GM21786 (cell line): ENCODE measurements at regions not wholly inside any gene's neighbourhood (a gene's known extent, or its start where the extent isn't known, plus 50 kb on each side); places are given as distances from the start of the nearest gene placed in this dataset.
"Not testable (repeated sequence)": the region's sequence is repeated elsewhere in the genome, so short reads cannot be mapped to it uniquely, and the experiment has no call there.

Source experiments
- ATAC-seq: cut with Tn5 transposase; IDR thresholded peaks from one replicate; pipeline ENCODE4 v1.9.1; 2021; ENCODE audit not compliant: unreplicated experiment

GRCh38 chr12:107826276-107826675 is 51.8 kb downstream of the ASCL4 start:
- ATAC-seq = no peak

- no peak for ATAC-seq
Observed at GRCh38 chr12:107829271-107829670, 54.8 kb downstream of the ASCL4 start.

GRCh38 chr12:107832441-107832840 is 57.9 kb downstream of the ASCL4 start:
- no peak for ATAC-seq

GRCh38 chr12:107840186-107840585 is 65.7 kb downstream of the ASCL4 start:
- ATAC-seq = no peak

GRCh38 chr12:107843351-107844311 is 69.1 kb downstream of the ASCL4 start:
- ATAC-seq = no peak

GRCh38 chr12:107844312-107844921 is 69.9 kb downstream of the ASCL4 start:
- no peak for ATAC-seq

GRCh38 chr12:107845226-107845979 is 70.9 kb downstream of the ASCL4 start:
- no peak for ATAC-seq

- no peak for ATAC-seq
Observed at GRCh38 chr12:107845980-107846659, 71.6 kb downstream of the ASCL4 start.

- no peak for ATAC-seq
Observed at GRCh38 chr12:107847430-107847829, 72.9 kb downstream of the ASCL4 start.

GRCh38 chr12:107847830-107848229 is 73.3 kb downstream of the ASCL4 start:
- ATAC-seq = no peak

GRCh38 chr12:107853479-107853878 is 79.0 kb downstream of the ASCL4 start:
- ATAC-seq = no peak

- no peak for ATAC-seq
Observed at GRCh38 chr12:107855471-107855870, 81.0 kb downstream of the ASCL4 start.

GRCh38 chr12:107856096-107856495 is 81.6 kb downstream of the ASCL4 start:
- no peak for ATAC-seq

- no peak for ATAC-seq
Observed at GRCh38 chr12:107857191-107857590, 82.7 kb downstream of the ASCL4 start.

GRCh38 chr12:107859367-107859766 is 84.9 kb downstream of the ASCL4 start:
- no peak for ATAC-seq

GRCh38 chr12:107864235-107864634 is 89.7 kb downstream of the ASCL4 start:
- no peak for ATAC-seq

- ATAC-seq = not testable (repeated sequence)
Observed at GRCh38 chr12:107864727-107865126, 90.2 kb downstream of the ASCL4 start.

GRCh38 chr12:107873223-107873622 is 98.7 kb downstream of the ASCL4 start:
- ATAC-seq = no peak

GRCh38 chr12:107875786-107876185 is 101.3 kb downstream of the ASCL4 start:
- no peak for ATAC-seq

GRCh38 chr12:107884769-107885694 is 110.5 kb downstream of the ASCL4 start:
- ATAC-seq = no peak
